Vagina (tissue), 2 donors: ENCODE measurements at regions not wholly inside any gene's neighbourhood (a gene's known extent, or its start where the extent isn't known, plus 50 kb on each side); places are given as distances from the start of the nearest gene placed in this dataset.

ENCODE experiments used
- DNase-seq, 2 donors: peaks; one replicate each; pipeline ENCODE4 v3.0.0-alpha.2; 2017; ENCODE audit errors: extremely low spot score in 2 of 2
- H3K27ac ChIP-seq: fragments of 200-600 bp; sonication (generic); one replicate; pipeline ENCODE4 v1.5.1; 2019
- H3K27me3 ChIP-seq: fragments of 200-600 bp; sonication (generic); one replicate; pipeline ENCODE4 v1.5.1; 2019
- H3K36me3 ChIP-seq, 2 donors: fragments of 200-600 bp; sonication (generic); one replicate each; pipeline ENCODE4 v1.5.1; 2017 to 2019
- H3K4me1 ChIP-seq: fragments of 200-600 bp; sonication (generic); one replicate; pipeline ENCODE4 v1.5.1; 2019
- H3K4me3 ChIP-seq, 2 donors: fragments of 200-600 bp; sonication (generic); 1 replicate in 1 of 2; 2 replicates in 1 of 2; pipeline ENCODE4 v1.5.1; 2016 to 2019
- H3K9me3 ChIP-seq: fragments of 200-600 bp; sonication (generic); one replicate; pipeline ENCODE4 v1.5.1; 2019
- CTCF ChIP-seq, 3 experiments: fragments of 450-650 bp in 2 of 3; fragments of 200-600 bp in 1 of 3; sonication (generic) in 1 of 3; IDR thresholded peaks; one replicate each; pipeline ENCODE4 v1.5.1; 2017 to 2019; ENCODE audit warnings: antibody characterized with exemption in 3 of 3, mild to moderate bottlenecking in 2 of 3, moderate library complexity in 2 of 3
- POLR2A ChIP-seq, 2 donors: fragments of 450-650 bp; IDR thresholded peaks; one replicate each; pipeline ENCODE4 v1.6.1; 2017; ENCODE audit warnings: antibody characterized with exemption in 2 of 2, mild to moderate bottlenecking in 2 of 2, moderate library complexity in 2 of 2
- POLR2AphosphoS5 ChIP-seq, 2 donors: sonication (generic); formaldehyde crosslinking; IDR thresholded peaks; one replicate each; pipeline ENCODE4 v1.9.0; 2017; ENCODE audit warnings: antibody characterized with exemption in 2 of 2, mild to moderate bottlenecking in 2 of 2, low read depth in 1 of 2; ENCODE audit not compliant: insufficient read depth in 1 of 2
- intact Hi-C: fragments of 100-400 bp; cut with DNase I; formaldehyde crosslinking; loops from one replicate; pipeline ENCODE4 v1.15.1; 2023

GRCh38 chr1:34320053-34320669 is 143.5 kb downstream of the C1orf94 start:
- H3K4me3 ChIP-seq, result no peak overlapping the region
- no peak overlapping the region for H3K27ac ChIP-seq
- intact Hi-C loops, result no loop called here
- H3K4me1 ChIP-seq, result no peaks in the 10 kb centered on the region
- H3K27me3 ChIP-seq, result no peaks in the 10 kb centered on the region
- no peaks in the 10 kb centered on the region for H3K9me3 ChIP-seq
- H3K36me3 ChIP-seq, result no peaks in the 10 kb centered on the region
- no peak for DNase-seq
- TF ChIP-seq CTCF (IDR thresholded peaks at IDR 0.05), result no peak
- TF ChIP-seq POLR2A (IDR thresholded peaks at IDR 0.05), result no peak
- no peak for TF ChIP-seq POLR2AphosphoS5 (IDR thresholded peaks at IDR 0.05; ENCODE audit: insufficient read depth in 1 of 2, low read depth in 1 of 2)

GRCh38 chr1:34322969-34323368 is 146.3 kb downstream of the C1orf94 start:
- H3K4me3 ChIP-seq, result no peak overlapping the region
- H3K4me1 ChIP-seq, result no peaks in the 10 kb centered on the region
- no peak overlapping the region for H3K27ac ChIP-seq
- H3K27me3 ChIP-seq, result no peaks in the 10 kb centered on the region
- no peaks in the 10 kb centered on the region for H3K9me3 ChIP-seq
- no peaks in the 10 kb centered on the region for H3K36me3 ChIP-seq
- intact Hi-C loops, result no loop called here
- no peak for DNase-seq
- no peak for TF ChIP-seq POLR2AphosphoS5 (IDR thresholded peaks at IDR 0.05; ENCODE audit: insufficient read depth in 1 of 2, low read depth in 1 of 2)
- TF ChIP-seq CTCF (IDR thresholded peaks at IDR 0.05), result no peak
- TF ChIP-seq POLR2A (IDR thresholded peaks at IDR 0.05), result no peak

- no peak for DNase-seq
- Histone ChIP-seq H3K9me3 (no peaks in the 10 kb centered on the region), H3K4me1 (no peaks in the 10 kb centered on the region), H3K4me3 (no peak overlapping the region), H3K36me3 (no peaks in the 10 kb centered on the region), H3K27ac (no peak overlapping the region), H3K27me3 (no peaks in the 10 kb centered on the region)
- intact Hi-C loops, result no loop called here
- TF ChIP-seq POLR2A (IDR thresholded peaks at IDR 0.05) (no peak), CTCF (IDR thresholded peaks at IDR 0.05) (no peak), POLR2AphosphoS5 (IDR thresholded peaks at IDR 0.05; ENCODE audit: insufficient read depth in 1 of 2, low read depth in 1 of 2) (no peak)
Measured at GRCh38 chr1:34324879-34325440, 148.3 kb downstream of the C1orf94 start.

GRCh38 chr1:34328281-34328799 is 151.6 kb downstream of the C1orf94 start:
- Histone ChIP-seq H3K27me3 (no peaks in the 10 kb centered on the region), H3K9me3 (no peaks in the 10 kb centered on the region), H3K4me1 (no peaks in the 10 kb centered on the region), H3K4me3 (no peak overlapping the region), H3K27ac (no peak overlapping the region), H3K36me3 (no peaks in the 10 kb centered on the region)
- DNase-seq, result no peak
- no peak for TF ChIP-seq POLR2AphosphoS5 (IDR thresholded peaks at IDR 0.05; ENCODE audit: insufficient read depth in 1 of 2, low read depth in 1 of 2)
- intact Hi-C loops, result no loop called here

- H3K27me3 ChIP-seq, result no peaks in the 10 kb centered on the region
- no peaks in the 10 kb centered on the region for H3K36me3 ChIP-seq
- intact Hi-C loops, result no loop called here
- TF ChIP-seq POLR2AphosphoS5 (IDR thresholded peaks at IDR 0.05; ENCODE audit: insufficient read depth in 1 of 2, low read depth in 1 of 2) (no peak), POLR2A (IDR thresholded peaks at IDR 0.05) (no peak), CTCF (IDR thresholded peaks at IDR 0.05) (no peak)
- H3K4me3 ChIP-seq, result no peak overlapping the region
- H3K4me1 ChIP-seq, result no peaks in the 10 kb centered on the region
- no peak for DNase-seq
- no peak overlapping the region for H3K27ac ChIP-seq
- no peaks in the 10 kb centered on the region for H3K9me3 ChIP-seq
Measured at GRCh38 chr1:34330061-34330460, 153.4 kb downstream of the C1orf94 start.
